Natural killer cell treated with Interleukin-12 subunit alpha and Interleukin-12 subunit beta and Interleukin-15 and Interleukin-18, amount 100 ng/mL, for 72 hours (primary cell): ENCODE measurements at regions not wholly inside any gene's neighbourhood (a gene's known extent, or its start where the extent isn't known, plus 50 kb on each side); places are given as distances from the start of the nearest gene placed in this dataset.
"Not testable (repeated sequence)": the region's sequence is repeated elsewhere in the genome, so short reads cannot be mapped to it uniquely, and the experiment has no call there.

Experiments
- ATAC-seq, 2 donors: fragments of 150-1000 bp; cut with Tn5 transposase in 1 of 2; sonication (Bioruptor Pico), chemical (Tn5 transposase) in 1 of 2; 2 replicates each; pipeline ENCODE4 v1.10.0; 2021
- DNase-seq: peaks from one replicate; pipeline ENCODE4 v3.0.0; 2022; ENCODE audit warnings: low spot score
- H3K27ac Mint-ChIP-seq, 2 donors: 1 replicate in 1 of 2; 2 replicates in 1 of 2; pipeline ENCODE4 v1.8.0; 2022; ENCODE audit warnings: mixed read lengths in 2 of 2, mild to moderate bottlenecking in 1 of 2, moderate library complexity in 1 of 2
- H3K27me3 Mint-ChIP-seq, 2 donors: 1 replicate in 1 of 2; 2 replicates in 1 of 2; pipeline ENCODE4 v1.8.0; 2022; ENCODE audit warnings: mixed read lengths in 2 of 2
- H3K36me3 Mint-ChIP-seq: one replicate; pipeline ENCODE4 v1.8.0; 2022; ENCODE audit warnings: mixed read lengths
- H3K4me1 Mint-ChIP-seq, 2 donors: 1 replicate in 1 of 2; 2 replicates in 1 of 2; pipeline ENCODE4 v1.8.0; 2022; ENCODE audit warnings: low read depth in 2 of 2, mixed read lengths in 2 of 2, mild to moderate bottlenecking in 1 of 2
- H3K4me3 Mint-ChIP-seq: one replicate; pipeline ENCODE4 v1.8.0; 2022; ENCODE audit warnings: mixed read lengths
- H3K9me3 Mint-ChIP-seq: 2 replicates; pipeline ENCODE4 v1.8.0; 2022; ENCODE audit warnings: mixed read lengths

GRCh38 chr7:54360075-54360840 is 181.9 kb upstream of the VSTM2A start:
- ATAC-seq, result no peak
- Mint-ChIP-seq H3K36me3 (no peaks in the 10 kb centered on the region), H3K4me1 (no peaks in the 10 kb centered on the region), H3K4me3 (no peak overlapping the region), H3K9me3 (peaks cover 18% of the 10 kb centered on the region), H3K27ac (no peak overlapping the region), H3K27me3 (no peaks in the 10 kb centered on the region)
- DNase-seq, result no peak

GRCh38 chr7:54390565-54390964 is 151.6 kb upstream of the VSTM2A start:
- no peak for DNase-seq
- Mint-ChIP-seq H3K27ac (no peak overlapping the region), H3K36me3 (peaks cover 4% of the 10 kb centered on the region), H3K4me3 (no peak overlapping the region), H3K9me3 (peaks cover 4% of the 10 kb centered on the region), H3K27me3 (no peaks in the 10 kb centered on the region), H3K4me1 (no peaks in the 10 kb centered on the region)
- no peak for ATAC-seq

GRCh38 chr7:54392935-54393334 is 149.2 kb upstream of the VSTM2A start:
- DNase-seq (no peak), ATAC-seq (no peak)
- no peaks in the 10 kb centered on the region for H3K36me3 Mint-ChIP-seq
- peaks cover 5% of the 10 kb centered on the region for H3K9me3 Mint-ChIP-seq
- no peaks in the 10 kb centered on the region for H3K27me3 Mint-ChIP-seq
- no peaks in the 10 kb centered on the region for H3K4me1 Mint-ChIP-seq
- H3K4me3 Mint-ChIP-seq, result no peak overlapping the region
- no peak overlapping the region for H3K27ac Mint-ChIP-seq

- ATAC-seq, result no peak
These were observed 147.3 kb upstream of the VSTM2A start for GRCh38 chr7:54394834-54395233.

GRCh38 chr7:54397836-54398612 is 144.2 kb upstream of the VSTM2A start:
- Mint-ChIP-seq H3K27me3 (no peaks in the 10 kb centered on the region), H3K27ac (no peak overlapping the region), H3K36me3 (no peaks in the 10 kb centered on the region), H3K4me1 (no peaks in the 10 kb centered on the region), H3K9me3 (peaks cover 15% of the 10 kb centered on the region), H3K4me3 (no peak overlapping the region)
- ATAC-seq (peak; percentile 57 to 62), DNase-seq (no peak)

More at GRCh38 chr7:54394834-54395233, 147.3 kb upstream of the VSTM2A start:
- Mint-ChIP-seq H3K9me3 (peaks cover 11% of the 10 kb centered on the region), H3K27ac (no peak overlapping the region), H3K4me1 (no peaks in the 10 kb centered on the region), H3K36me3 (no peaks in the 10 kb centered on the region), H3K4me3 (no peak overlapping the region), H3K27me3 (no peaks in the 10 kb centered on the region)
- DNase-seq, result no peak

- Mint-ChIP-seq H3K4me3 (no peak overlapping the region), H3K4me1 (no peaks in the 10 kb centered on the region), H3K9me3 (peaks cover 20% of the 10 kb centered on the region), H3K36me3 (no peaks in the 10 kb centered on the region), H3K27me3 (no peaks in the 10 kb centered on the region), H3K27ac (no peak overlapping the region)
- DNase-seq, result no peak
- ATAC-seq, result no peak
These were observed 143.3 kb upstream of the VSTM2A start for GRCh38 chr7:54398863-54399262.

- DNase-seq (no peak), ATAC-seq (no peak)
- Mint-ChIP-seq H3K27me3 (no peaks in the 10 kb centered on the region), H3K27ac (no peak overlapping the region), H3K9me3 (peaks cover 27% of the 10 kb centered on the region), H3K36me3 (peaks cover 10% of the 10 kb centered on the region), H3K4me3 (no peak overlapping the region), H3K4me1 (no peaks in the 10 kb centered on the region)
These were observed 132.3 kb upstream of the VSTM2A start for GRCh38 chr7:54409917-54410316.

GRCh38 chr7:54416678-54417077 is 125.5 kb upstream of the VSTM2A start:
- no peak overlapping the region for H3K4me3 Mint-ChIP-seq
- H3K27me3 Mint-ChIP-seq, result no peaks in the 10 kb centered on the region
- H3K36me3 Mint-ChIP-seq, result peaks cover 4% of the 10 kb centered on the region
- H3K4me1 Mint-ChIP-seq, result no peaks in the 10 kb centered on the region
- DNase-seq (no peak), ATAC-seq (no peak)
- H3K9me3 Mint-ChIP-seq, result peaks cover 22% of the 10 kb centered on the region
- H3K27ac Mint-ChIP-seq, result no peak overlapping the region

GRCh38 chr7:54419209-54419608 is 123.0 kb upstream of the VSTM2A start:
- Mint-ChIP-seq H3K27ac (no peak overlapping the region), H3K36me3 (no peaks in the 10 kb centered on the region), H3K27me3 (no peaks in the 10 kb centered on the region), H3K9me3 (peaks cover 11% of the 10 kb centered on the region), H3K4me3 (no peak overlapping the region), H3K4me1 (no peaks in the 10 kb centered on the region)
- DNase-seq (no peak), ATAC-seq (no peak)

GRCh38 chr7:54426406-54426805 is 115.8 kb upstream of the VSTM2A start:
- Mint-ChIP-seq H3K27ac (no peak overlapping the region), H3K36me3 (no peaks in the 10 kb centered on the region), H3K4me1 (no peaks in the 10 kb centered on the region), H3K4me3 (no peak overlapping the region), H3K9me3 (peaks cover 14% of the 10 kb centered on the region), H3K27me3 (no peaks in the 10 kb centered on the region)
- no peak for DNase-seq
- no peak for ATAC-seq

- Mint-ChIP-seq H3K4me3 (no peak overlapping the region), H3K27me3 (no peaks in the 10 kb centered on the region), H3K4me1 (no peaks in the 10 kb centered on the region), H3K36me3 (no peaks in the 10 kb centered on the region), H3K27ac (no peak overlapping the region), H3K9me3 (peaks cover 17% of the 10 kb centered on the region)
- ATAC-seq, result no peak
- DNase-seq, result no peak
These were observed 113.1 kb upstream of the VSTM2A start for GRCh38 chr7:54429111-54429510.

- H3K27me3 Mint-ChIP-seq, result no peaks in the 10 kb centered on the region
- peaks cover 24% of the 10 kb centered on the region for H3K9me3 Mint-ChIP-seq
- ATAC-seq, result no peak
These were observed 102.8 kb upstream of the VSTM2A start for GRCh38 chr7:54439391-54439790.

GRCh38 chr7:54444046-54444686 is 98.0 kb upstream of the VSTM2A start:
- DNase-seq, H3K4me3 Mint-ChIP-seq, ATAC-seq, H3K27ac Mint-ChIP-seq, H3K27me3 Mint-ChIP-seq, H3K4me1 Mint-ChIP-seq, H3K36me3 Mint-ChIP-seq: not testable (repeated sequence)
- peaks cover 14% of the 10 kb centered on the region for H3K9me3 Mint-ChIP-seq

More at GRCh38 chr7:54439391-54439790, 102.8 kb upstream of the VSTM2A start:
- no peak for DNase-seq
- H3K36me3 Mint-ChIP-seq, result peaks cover 5% of the 10 kb centered on the region
- no peaks in the 10 kb centered on the region for H3K4me1 Mint-ChIP-seq
- no peak overlapping the region for H3K4me3 Mint-ChIP-seq
- no peak overlapping the region for H3K27ac Mint-ChIP-seq

- not testable (repeated sequence) for ATAC-seq, H3K4me3 Mint-ChIP-seq, H3K36me3 Mint-ChIP-seq, DNase-seq, H3K4me1 Mint-ChIP-seq, H3K27ac Mint-ChIP-seq, H3K27me3 Mint-ChIP-seq
- H3K9me3 Mint-ChIP-seq, result peaks cover 16% of the 10 kb centered on the region
These were observed 89.0 kb upstream of the VSTM2A start for GRCh38 chr7:54453168-54453567.
